ENCODE measurements at regions not wholly inside any gene's neighbourhood (a gene's known extent, or its start where the extent isn't known, plus 50 kb on each side); places are given as distances from the start of the nearest gene placed in this dataset.
"Not testable (repeated sequence)": the region's sequence is repeated elsewhere in the genome, so short reads cannot be mapped to it uniquely, and the experiment has no call there.

GRCh38 chr4:154907345-154908045 is 126.4 kb downstream of the RBM46 start:
- intact Hi-C loops (cut with micrococcal nuclease): not testable (repeated sequence)

DNA sequence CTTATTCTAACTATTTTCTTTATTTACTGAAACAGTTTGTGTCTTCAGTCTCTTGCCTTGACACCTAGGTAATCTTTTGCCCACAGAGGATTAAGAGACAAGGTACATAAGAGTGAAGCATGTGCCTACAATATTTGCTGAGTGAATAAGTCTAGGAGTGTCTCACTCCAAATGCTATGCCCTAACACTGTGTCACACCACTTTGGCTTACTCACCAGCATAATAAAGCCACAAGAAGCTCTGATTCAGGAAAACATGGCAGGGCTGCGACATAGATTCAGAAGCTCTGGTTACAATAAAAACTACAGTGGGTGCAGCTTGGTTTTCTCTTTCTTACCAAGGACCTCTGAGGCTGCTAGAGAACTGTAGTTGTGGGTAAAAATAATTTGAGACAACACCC is 127.1 kb downstream of the RBM46 start:
- intact Hi-C loops (cut with micrococcal nuclease): no loop called here

- intact Hi-C loops (cut with micrococcal nuclease): no loop called here
These were observed 130.0 kb downstream of the RBM46 start for GRCh38 chr4:154911097-154911496.

DNA sequence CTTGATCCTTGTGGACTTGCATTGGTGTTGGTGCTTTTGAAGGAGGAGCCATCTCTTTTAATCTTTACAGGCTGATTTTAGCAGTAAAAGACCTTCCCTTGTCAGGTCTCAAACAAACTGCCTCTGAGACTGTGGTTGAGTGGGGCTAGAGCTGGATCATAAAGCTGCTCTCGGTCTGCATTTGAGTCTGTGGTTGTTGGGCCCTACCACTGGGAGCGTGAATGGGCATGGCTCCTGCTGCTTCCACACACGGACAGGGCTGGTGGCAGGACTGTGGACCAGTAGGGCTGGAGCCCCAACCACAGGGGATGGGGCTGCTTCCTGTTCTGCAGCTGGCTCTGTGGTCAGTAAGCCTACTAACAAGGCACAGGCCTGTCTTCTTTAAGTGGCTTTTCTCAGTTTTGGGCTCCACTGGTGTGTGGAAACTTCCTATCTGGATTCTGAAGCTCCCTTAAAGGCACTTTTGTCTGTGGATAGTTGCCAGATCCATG is 130.6 kb downstream of the RBM46 start:
- intact Hi-C loops (cut with micrococcal nuclease): no loop called here

DNA sequence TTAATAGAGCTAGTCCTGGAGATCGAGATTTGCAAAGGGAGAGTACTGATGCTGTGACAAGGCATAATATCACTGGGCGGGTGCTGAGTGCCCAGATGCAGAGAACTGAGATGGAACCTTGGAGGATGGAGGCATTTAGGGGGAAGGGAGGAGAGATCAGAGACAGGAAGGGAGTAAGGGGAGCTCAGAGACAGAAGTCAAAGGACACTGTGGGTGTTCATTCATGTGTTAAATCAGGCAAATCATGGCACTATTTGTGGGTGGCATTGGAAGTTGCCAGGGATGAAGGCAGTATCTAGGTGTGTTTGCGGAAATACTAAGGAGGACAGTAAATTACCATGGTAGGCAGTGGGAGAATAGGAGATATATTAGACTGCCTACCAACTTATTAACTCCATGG is 135.0 kb downstream of the RBM46 start:
- intact Hi-C loops (cut with micrococcal nuclease): no loop called here

- intact Hi-C loops (cut with micrococcal nuclease): no loop called here
These were observed 146.1 kb downstream of the RBM46 start for GRCh38 chr4:154927126-154927680.

DNA sequence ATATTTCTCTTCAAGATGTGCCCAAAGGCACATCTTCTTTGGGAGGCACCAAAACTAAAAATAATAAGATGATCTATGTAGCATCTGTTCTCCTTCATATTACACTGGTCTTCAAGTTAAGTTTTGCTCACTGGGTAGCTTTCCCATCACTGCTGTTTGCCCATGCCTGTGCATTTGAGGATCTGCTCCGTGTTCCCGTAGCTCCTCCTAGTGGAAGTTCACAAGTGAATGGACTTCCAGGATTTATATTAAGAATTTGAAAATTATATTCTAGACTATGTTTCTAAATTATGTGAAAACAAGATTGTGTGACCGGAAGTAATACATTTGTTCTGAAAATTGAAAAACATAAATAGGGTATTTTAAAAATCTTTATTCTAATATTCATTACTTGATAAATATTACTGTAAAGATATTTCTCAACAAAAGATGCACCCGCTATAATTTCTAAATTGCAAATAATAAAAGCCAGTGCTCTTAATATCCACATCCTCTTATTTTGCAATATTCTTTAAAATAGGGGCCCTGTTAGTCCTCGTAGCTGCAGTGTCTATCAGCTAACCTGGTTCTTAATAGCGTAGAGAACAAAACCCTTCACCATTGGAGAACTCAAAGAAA is 147.7 kb downstream of the RBM46 start:
- intact Hi-C loops (cut with micrococcal nuclease): no loop called here

- intact Hi-C loops (cut with micrococcal nuclease): no loop called here
These were observed 155.8 kb downstream of the RBM46 start for GRCh38 chr4:154936873-154937272.

DNA sequence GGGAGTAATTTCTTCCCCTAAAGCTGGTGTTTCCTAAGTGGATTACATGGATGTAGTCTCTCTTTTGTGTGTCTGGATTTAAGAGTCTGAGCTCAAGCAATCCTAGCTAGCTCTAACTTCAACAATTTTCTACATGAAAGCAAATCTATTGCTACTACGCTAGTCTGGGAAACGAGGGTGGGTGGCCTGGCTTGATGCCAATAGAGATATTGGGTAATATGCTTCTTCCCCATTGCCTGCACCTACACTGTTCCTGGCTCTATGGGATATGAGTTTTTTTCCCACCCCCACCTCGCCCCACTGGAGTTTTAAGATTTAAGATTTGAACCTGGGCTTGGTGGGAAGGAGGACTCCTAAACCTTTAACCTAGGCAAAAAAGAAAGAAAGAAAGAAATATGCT is 158.8 kb downstream of the RBM46 start:
- intact Hi-C loops (cut with micrococcal nuclease): no loop called here

DNA sequence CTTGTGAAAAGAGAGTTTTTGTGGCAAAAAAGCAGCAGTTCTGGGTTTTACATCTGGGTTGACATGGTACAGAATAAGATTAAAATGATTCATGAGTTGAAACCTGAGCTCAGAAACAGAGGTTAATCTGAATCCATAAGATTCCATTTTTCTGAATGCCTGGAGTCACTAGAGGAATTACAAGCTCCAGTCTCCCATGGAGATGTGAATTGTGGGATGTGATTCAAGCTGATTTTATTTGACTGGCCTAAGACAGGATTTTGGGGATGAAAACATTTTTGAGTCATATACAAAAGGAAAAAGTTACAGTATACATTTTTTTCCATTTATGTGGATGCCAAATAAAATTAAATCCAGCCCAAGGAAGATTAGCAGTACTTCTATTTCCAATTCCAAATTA is 161.1 kb downstream of the RBM46 start:
- intact Hi-C loops (cut with micrococcal nuclease): no loop called here

DNA sequence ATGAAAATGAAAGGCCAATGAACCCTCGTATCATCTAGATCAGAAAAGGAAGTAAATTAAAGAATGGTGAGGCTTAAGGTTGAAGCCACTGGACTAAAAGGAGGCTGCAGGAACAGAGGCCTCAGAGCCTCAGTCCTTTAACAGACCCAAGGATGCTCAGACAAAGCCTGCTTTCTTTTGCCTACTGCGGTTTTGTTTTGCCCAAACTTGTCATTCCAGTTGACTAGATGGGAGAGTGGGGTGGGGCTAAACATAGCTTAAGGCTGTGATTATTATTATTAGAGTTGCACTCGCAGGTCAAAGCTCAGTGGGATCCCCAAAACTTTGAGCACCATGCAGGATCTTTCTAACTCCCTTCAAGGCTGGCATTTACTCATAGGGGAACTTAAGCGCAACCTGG is 163.9 kb downstream of the RBM46 start:
- intact Hi-C loops (cut with micrococcal nuclease): no loop called here

DNA sequence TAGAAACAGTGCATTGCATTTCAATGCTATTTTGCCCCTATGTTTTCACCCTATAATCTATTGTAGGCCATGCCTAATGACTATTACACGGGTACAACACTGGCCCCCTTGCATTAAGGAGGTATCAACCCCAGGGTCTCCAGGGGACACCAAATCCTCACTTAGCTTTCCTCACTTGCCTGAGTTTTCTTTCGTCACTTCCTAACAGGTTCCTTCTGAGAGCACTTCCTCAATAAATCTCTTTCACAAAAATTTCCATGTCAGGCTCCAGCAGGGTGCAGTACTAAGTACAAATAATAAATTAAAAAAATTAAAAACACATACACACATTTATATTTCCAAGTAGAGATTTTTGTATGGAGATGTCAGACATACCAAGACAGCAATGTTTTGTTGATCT is 165.0 kb downstream of the RBM46 start:
- intact Hi-C loops (cut with micrococcal nuclease): no loop called here

GRCh38 chr4:154953691-154954090 is 172.6 kb downstream of the RBM46 start:
- intact Hi-C loops (cut with micrococcal nuclease): no loop called here

DNA sequence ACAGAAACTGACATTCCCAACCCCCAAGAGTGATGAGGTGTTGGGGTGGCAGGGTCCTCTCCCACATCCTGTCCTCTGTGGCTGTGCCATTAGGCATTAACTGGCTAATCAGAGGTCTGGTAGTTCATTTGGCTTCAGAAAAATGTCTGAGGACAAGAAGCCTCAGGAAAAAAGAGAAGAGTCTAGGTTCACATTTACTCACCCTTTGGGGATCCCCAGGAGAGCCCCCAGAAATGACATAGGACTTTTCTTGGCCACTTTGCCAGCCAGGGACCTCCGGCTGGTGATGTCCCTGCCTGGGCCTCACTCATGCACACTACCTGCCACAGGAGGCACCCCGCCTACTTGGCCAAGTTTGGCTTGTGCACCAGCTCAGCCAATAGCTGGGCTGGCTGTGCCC is 173.0 kb downstream of the RBM46 start:
- intact Hi-C loops (cut with micrococcal nuclease): no loop called here

DNA sequence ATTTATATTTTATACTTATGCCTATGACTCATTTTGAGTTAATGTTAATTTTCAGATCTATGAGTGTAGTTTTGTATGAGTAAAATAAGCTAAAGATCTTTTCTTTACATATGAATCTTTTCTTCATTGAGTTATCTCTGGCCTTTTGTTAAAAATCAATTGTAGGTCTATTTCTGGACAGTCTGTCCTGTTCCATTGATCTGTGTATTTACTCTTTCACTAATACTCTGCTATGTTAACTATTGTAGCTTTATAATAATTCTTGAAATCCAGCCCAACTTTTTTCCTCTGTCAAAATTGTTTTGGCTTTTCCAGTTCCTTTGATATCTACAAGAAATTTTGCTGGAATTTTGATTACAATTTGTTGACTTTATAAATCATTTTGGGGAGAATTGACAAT is 177.0 kb downstream of the RBM46 start:
- intact Hi-C loops (cut with micrococcal nuclease): no loop called here

GRCh38 chr4:154958621-154959358 is 177.7 kb downstream of the RBM46 start:
- intact Hi-C loops (cut with micrococcal nuclease): no loop called here

DNA sequence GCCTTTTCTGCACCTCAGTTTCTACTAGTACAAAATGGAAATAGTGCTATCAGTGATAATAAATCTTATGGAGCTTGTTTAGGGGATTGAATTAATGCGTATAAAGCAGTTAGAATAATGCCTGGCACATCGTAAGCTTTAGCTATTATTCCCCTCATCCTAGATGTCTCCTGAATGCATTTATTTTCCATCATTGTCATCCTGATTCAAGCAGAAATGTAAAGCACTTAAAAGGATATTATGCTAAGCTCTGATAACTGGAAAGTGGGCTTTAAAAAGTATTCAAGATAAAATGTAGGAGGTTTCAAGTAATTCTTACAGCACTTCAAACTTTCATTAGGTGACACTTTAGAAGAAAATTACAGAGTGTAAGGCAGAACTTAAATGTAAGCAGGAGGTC is 178.7 kb downstream of the RBM46 start:
- intact Hi-C loops (cut with micrococcal nuclease): no loop called here

- intact Hi-C loops (cut with micrococcal nuclease): no loop called here
These were observed 179.4 kb downstream of the RBM46 start for GRCh38 chr4:154960476-154960875.

DNA sequence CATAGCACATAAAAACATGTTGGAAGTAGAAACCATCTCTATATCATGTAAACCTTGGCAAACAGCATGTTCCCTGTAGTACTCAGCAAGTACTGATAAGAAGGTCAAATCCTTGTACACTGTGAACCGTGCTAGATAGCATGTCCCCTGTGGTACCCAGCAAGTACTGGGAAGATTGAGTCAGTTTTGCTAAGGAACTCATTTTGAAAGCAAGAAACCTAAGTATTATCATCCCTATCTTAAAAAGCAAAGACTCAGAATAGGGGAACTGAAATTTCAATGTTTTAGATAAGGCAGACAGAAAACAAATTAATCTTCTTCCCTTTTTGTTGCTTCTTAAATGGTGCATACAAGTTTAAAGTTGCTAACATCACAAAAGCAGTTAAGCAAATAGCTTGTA is 180.2 kb downstream of the RBM46 start:
- intact Hi-C loops (cut with micrococcal nuclease): no loop called here

- intact Hi-C loops (cut with micrococcal nuclease): no loop called here
These were observed 192.4 kb downstream of the RBM46 start for GRCh38 chr4:154973244-154974035.

GRCh38 chr4:154977228-154977627 is 196.2 kb downstream of the RBM46 start:
- intact Hi-C loops (cut with micrococcal nuclease): no loop called here
